Fibroblast of skin of abdomen (primary cell): ENCODE measurements at regions not wholly inside any gene's neighbourhood (a gene's known extent, or its start where the extent isn't known, plus 50 kb on each side); places are given as distances from the start of the nearest gene placed in this dataset.

Experiments used
- DNase-seq: peaks from one replicate; pipeline ENCODE4 v3.0.0-alpha.2; 2013

DNA sequence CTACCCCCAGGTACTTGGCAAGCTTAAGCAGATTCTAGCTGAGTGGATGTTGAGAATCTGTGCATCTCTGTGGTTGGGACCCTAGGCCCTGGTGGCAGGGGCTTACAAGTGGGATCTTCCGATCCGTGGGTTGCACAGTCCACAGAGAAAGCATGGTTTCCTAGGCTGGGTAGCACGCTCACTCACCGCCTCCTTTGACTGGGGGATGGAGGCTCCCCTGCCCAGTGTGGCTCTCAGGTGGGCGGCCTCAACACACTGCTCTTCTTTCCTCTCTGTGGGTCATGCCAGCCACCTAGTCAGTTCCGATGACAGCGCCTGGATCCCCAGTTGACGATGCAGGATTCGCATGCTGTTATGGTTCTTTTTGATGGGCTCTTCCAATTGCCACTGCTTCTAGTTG, 639.5 kb upstream of the ADAMTS5 start:
- no peak for DNase-seq

- no peak for DNase-seq
Measured at GRCh38 chr21:27596196-27596595, 629.3 kb upstream of the ADAMTS5 start.

DNA sequence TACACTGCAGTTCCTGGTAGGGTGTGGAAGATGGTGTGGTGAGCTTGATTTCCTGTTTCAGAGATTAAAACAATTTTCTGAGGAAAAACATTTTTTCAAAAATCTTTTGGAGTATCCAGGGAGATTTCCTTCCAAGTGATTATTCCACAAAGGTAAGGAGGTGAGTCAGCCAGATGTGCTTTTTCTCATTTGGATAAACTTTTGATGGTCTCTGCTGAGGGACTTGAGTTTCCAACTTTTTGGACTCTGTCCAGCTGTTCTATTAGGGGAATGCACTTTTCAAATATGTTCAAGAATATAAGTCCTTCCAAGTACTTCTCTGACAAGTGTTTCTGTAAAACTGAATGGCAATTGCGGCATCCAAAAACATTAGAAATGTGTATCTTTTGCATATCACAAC, 628.8 kb upstream of the ADAMTS5 start:
- DNase-seq = no peak

- peak; percentile 77 for DNase-seq
Measured at GRCh38 chr21:27590271-27590670, 623.4 kb upstream of the ADAMTS5 start.

DNA sequence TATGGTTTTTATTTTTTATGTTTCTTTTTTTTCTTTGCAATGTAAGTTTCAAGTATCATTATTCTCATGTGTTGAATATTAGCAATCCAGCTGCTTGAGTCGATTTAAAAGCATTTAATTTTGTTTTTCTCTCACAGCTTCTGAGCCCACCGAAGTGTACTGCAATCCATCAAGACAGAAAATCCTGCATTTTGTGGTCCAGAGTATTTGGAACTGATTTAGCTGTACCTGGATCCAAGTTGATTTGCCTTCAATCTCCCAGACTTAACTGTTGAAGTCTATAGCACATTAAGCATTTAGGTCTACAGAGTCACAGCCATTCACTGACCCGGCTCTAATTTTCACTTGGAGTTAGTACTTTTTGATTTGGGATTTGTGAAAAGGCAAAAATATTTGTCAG, 622.9 kb upstream of the ADAMTS5 start:
- no peak for DNase-seq

DNA sequence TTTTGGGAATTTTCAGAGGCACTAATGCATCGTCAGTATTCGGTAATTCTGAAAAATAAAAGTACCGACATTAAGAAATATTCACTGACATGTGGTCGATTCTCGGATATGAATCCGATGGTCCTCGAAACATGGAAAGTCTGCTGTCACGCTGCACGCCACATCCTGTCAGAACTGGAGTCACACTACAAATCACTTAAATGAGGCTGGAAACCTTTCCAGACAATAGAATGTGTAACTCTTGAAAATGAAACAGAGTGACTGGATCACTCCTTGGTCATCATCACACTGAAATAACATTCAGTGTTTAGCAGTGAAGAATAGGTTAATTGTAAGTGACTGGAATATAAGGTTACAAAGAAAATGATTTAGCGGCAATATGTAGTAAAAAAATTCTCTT, 620.1 kb upstream of the ADAMTS5 start:
- DNase-seq = peak; percentile 40

DNA sequence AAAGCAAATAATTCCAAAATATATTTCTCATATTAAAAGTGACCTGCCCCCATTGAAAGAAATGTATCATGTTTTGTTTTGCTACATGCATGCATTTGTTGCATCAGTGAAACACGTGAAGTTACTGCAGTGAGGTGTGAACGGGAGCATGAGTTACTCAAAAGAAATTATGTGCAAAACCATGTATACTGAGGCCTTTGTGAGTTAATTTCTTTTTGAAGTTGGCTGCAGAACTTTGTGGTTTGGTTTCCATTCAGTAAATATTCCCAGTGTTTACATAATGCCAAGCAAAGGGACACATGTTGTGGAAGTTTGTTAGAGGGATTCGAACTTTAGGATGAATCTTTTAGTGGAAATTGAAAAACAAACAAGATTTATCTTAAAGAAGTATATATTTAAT, 619.4 kb upstream of the ADAMTS5 start:
- no peak for DNase-seq

DNA sequence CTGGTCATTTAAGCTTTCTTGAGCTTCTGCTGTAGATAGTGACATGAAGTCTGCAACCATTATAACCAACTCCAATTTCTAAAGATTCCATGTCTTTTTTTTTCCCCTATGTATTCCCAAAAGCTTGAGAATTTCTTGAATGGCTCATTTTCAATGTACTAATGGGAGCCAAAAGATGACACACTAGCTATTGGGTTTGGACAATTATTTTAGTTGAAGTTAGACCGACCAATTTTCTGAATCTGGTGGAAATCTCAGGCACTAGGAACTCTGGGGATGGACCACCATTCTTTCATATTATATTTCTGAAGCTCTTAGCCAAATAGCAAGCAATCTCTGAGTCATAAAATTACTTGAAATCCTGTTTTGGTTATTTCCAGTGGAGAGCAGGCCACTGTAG, 617.4 kb upstream of the ADAMTS5 start:
- no peak for DNase-seq

- peak; percentile 55 for DNase-seq
Measured at GRCh38 chr21:27582948-27583430, 616.1 kb upstream of the ADAMTS5 start.

DNA sequence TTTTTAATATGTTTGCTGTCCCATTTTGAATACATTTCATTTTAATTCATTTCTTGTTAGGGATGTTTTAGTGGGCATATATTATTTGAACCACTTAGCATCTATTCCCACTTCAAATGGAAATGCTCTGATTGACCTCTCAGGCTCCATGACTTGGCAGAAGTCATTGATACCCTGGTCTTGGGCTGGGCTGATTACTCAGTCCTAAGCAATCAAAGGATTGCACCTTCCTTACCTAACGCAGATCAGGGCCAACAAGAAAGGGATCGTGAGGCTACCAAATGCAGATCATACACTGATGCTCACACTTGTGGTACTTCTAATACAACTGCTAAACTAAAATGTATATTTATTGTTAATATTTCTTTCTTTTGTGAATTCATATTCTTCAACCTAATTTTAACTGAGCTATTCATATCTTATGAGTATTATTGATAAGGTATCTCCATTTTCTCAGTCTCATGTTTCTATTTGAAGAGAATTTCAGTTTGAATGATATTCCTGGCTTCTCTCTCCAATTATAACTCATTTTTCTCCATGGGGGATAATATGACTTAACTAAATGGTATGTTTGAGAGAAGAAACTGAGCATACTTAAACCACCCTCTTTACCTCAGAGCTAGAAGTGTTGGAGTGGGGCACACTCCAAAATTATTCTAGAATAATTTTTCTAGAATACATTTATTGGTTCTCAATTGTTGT, 615.5 kb upstream of the ADAMTS5 start:
- DNase-seq = peak; percentile 51

DNA sequence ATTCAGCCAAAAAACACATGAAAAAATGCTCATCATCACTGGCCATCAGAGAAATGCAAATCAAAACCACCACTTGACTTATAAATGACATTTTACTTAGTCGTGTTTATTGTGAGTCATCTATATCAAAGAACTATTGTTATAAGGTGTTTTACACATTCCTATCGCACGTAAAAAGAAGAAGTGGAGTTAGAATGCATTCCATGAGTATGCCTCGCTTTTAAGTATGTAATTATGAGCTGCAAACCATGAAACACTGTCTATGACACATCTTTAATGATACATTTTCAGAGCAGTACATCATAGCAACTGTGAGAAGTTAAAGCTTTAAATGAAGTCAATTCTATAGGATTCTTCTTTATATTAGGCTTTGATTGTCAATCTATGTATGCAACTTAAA, 614.3 kb upstream of the ADAMTS5 start:
- DNase-seq = peak; percentile 75

- peak; percentile 57 for DNase-seq
Measured at GRCh38 chr21:27580276-27580675, 613.4 kb upstream of the ADAMTS5 start.

DNA sequence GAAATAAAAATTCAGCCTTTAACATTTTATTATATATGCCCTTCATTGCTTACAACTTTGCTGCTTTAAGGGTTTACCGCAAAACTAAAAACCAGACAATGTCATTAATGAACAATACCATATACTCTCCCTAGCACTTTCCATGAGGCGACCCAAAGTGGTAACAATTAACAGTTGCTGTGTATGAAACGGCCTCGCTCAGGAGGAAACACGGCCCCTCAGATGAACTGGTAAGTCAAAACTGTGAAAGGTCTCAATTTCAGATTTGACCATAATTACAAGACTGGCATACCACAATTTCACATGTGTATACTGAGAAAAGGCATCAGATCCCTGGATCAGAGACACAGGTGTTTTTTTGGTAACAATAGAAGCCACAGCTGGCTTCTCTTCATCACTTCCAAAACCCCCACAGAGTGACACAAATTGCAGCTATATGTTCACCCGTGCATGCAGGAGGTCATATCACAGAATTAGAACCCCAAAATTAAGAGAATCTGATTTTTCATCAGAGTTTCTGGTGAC, 611.9 kb upstream of the ADAMTS5 start:
- DNase-seq = no peak

- DNase-seq = peak; percentile 89
Measured at GRCh38 chr21:27572696-27573095, 605.8 kb upstream of the ADAMTS5 start.

- peak; percentile 89 for DNase-seq
Measured at GRCh38 chr21:27571706-27572105, 604.8 kb upstream of the ADAMTS5 start.

GRCh38 chr21:27570306-27570868, 603.5 kb upstream of the ADAMTS5 start:
- peak; percentile 96 for DNase-seq

DNA sequence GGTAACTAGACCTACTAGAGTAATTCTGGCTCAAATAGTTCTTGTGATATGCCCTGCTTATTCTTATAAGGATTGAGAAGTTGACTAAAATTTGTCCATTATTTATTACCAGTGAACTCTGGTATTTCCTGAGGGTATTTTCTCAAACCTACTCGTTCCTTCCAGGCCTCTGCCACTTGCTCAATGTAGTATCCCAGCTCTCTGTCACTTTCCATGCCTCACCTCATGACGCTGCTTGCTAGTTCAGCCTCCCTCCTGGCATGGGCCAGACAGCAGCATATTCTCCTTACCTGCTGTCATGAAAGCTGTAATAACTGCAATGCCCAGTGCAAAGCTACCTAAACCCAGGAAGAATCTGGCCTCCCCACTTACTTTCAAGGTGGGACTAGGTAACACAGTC, 602.9 kb upstream of the ADAMTS5 start:
- DNase-seq = no peak

- peak; percentile 40 for DNase-seq
Measured at GRCh38 chr21:27569091-27569490, 602.2 kb upstream of the ADAMTS5 start.

DNA sequence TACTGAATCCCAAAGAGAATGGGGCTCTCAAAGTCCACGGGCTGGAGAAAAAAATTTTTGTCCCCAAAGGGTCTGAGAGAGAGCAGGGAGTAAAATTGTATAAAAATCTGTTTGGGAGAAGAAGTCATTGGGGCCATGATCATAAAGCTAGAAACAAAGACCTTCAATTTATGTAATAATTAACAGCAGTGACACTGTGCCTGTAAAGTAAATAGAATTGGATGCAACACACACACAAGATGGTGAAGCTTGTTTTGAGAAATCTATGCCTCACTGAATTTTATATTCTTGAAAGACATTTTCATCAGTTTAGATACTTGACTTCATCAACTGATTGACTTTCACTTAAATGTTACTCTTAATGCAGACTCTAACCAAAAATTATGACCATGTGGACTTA, 600.5 kb upstream of the ADAMTS5 start:
- DNase-seq = no peak

GRCh38 chr21:27566521-27566920, 599.6 kb upstream of the ADAMTS5 start:
- no peak for DNase-seq

DNA sequence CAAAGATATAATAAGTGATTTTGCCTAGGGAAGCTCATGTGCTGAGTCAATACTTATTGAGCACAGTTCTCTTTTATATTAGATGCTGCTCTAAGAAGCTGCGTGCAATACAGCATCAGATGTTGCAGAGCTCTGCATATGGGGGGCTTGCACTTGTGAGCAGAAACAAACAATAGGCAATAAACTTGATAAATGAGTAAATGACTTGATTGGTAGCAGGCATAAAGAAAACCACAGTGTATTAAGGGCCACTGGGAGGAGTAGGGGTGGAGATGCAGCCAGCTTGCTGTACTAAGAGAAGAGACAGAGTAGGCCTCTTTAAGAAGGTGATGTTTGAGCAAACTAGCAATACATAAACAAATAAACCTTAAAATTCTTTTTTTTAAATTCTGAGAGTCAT, 598.5 kb upstream of the ADAMTS5 start:
- DNase-seq = no peak

GRCh38 chr21:27564684-27565301, 597.9 kb upstream of the ADAMTS5 start:
- peak; percentile 63 for DNase-seq

DNA sequence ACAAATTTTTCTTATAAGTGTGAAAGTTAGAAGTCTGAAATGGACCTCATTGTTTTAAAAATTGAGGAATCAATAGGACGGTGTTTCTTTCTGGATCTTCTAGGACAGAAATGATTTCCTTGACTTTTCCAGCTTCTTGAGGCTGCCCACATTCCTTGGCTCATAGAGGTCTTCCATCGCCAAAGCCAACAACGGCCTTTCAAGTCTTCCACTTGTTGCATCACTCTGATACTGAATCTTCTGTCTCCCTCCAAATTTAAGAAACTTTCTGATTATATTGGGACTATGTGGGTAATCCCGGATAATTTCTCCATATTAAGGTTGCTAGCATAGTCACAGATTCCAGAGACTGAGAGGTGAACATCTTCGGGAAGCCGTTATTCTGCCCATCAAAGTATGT, 595.4 kb upstream of the ADAMTS5 start:
- DNase-seq = no peak

- DNase-seq = no peak
Measured at GRCh38 chr21:27561116-27561515, 594.2 kb upstream of the ADAMTS5 start.
